ENCODE measurements at regions not wholly inside any gene's neighbourhood (a gene's known extent, or its start where the extent isn't known, plus 50 kb on each side); places are given as distances from the start of the nearest gene placed in this dataset.
"Not testable (repeated sequence)": the region's sequence is repeated elsewhere in the genome, so short reads cannot be mapped to it uniquely, and the experiment has no call there.

GRCh38 chr14:105659935-105660527 is 133.6 kb downstream of the TMEM121 start:
- no peak for DNase-seq (ENCODE audit: low read depth, low spot score)
- Histone ChIP-seq H3K27ac (no peak overlapping the region), H3K4me3 (no peak overlapping the region), H3K36me3 (ENCODE audit: insufficient read depth, low read length) (no peaks in the 10 kb centered on the region), H3K9me3 (ENCODE audit: low read depth, low read length) (no peaks in the 10 kb centered on the region), H3K9ac (ENCODE audit: insufficient read length) (no peak overlapping the region)
- TF ChIP-seq POLR2AphosphoS5 (IDR thresholded peaks at IDR 0.05; ENCODE audit: borderline replicate concordance, low read depth, low read length) (no peak), EZH2 (IDR thresholded peaks at IDR 0.05) (no peak), FOXP2 (optimal IDR thresholded peaks at IDR 0.05; ENCODE audit: control extremely low read depth, extremely low read length, insufficient read depth) (no peak)

DNA sequence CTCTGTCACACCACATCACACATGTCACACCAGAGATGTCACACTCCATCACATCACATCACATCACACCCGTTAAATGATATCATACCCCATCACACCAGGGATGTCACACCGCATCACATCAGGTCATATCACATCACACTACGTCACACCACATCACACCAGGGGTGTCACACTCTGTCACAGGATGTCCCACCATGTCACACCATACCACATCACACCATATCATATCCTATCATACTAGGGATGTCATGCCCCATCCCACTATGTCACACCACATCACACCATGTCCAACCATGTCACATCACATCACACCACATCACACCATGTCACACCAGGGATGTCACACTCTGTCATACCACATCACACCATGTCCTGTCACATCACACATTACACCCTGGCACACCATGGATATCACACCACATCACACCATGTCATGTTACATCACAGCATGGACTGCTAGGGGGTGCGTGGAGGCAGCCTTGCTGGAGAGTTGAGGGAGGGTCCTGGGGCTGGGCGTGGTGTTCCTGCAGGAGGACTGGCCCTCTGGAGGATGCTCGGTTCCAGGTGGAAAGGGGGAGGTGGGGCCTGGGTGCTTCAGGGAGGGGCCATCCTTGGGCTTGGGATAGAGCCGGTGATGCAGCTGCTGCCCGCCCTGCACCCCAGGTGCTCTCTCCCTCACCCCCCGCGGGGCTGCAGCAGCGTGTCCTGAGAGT is 134.6 kb downstream of the TMEM121 start:
- TF ChIP-seq EZH2 (IDR thresholded peaks at IDR 0.05) (no peak), POLR2AphosphoS5 (IDR thresholded peaks at IDR 0.05; ENCODE audit: borderline replicate concordance, low read depth, low read length) (no peak), FOXP2 (optimal IDR thresholded peaks at IDR 0.05; ENCODE audit: control extremely low read depth, extremely low read length, insufficient read depth) (no peak)
- Histone ChIP-seq H3K9ac (ENCODE audit: insufficient read length) (no peak overlapping the region), H3K27ac (no peak overlapping the region), H3K4me3 (no peak overlapping the region), H3K9me3 (ENCODE audit: low read depth, low read length) (no peaks in the 10 kb centered on the region), H3K36me3 (ENCODE audit: insufficient read depth, low read length) (no peaks in the 10 kb centered on the region)
- no peak for DNase-seq (ENCODE audit: low read depth, low spot score)

GRCh38 chr14:105662043-105662442 is 135.7 kb downstream of the TMEM121 start:
- DNase-seq (ENCODE audit: low read depth, low spot score); H3K36me3 ChIP-seq (ENCODE audit: insufficient read depth, low read length); H3K27ac ChIP-seq; H3K9ac ChIP-seq (ENCODE audit: insufficient read length); H3K4me3 ChIP-seq; H3K9me3 ChIP-seq (ENCODE audit: low read depth, low read length): not testable (repeated sequence)

DNA sequence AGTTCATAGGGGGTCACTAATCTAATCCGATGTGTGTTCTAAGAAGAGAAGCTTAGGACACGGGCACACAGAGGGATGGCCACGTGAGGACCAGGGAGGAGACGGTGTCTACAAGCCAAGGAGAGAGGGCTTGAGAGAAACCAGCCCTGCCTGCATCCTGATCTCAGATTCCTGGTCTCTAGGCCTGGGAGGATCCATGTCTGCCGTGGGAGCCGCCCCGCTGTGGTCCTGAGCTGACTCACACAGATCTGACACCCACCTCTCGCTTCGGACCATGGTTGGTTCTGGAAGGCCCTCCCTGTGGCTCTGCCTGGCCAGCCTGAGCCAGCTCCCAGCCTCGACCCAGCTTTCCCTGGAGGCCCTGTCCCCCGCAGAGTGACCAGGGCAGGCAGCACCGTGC is 136.2 kb downstream of the TMEM121 start:
- not testable (repeated sequence) for H3K27ac ChIP-seq; H3K9ac ChIP-seq (ENCODE audit: insufficient read length); H3K36me3 ChIP-seq (ENCODE audit: insufficient read depth, low read length); DNase-seq (ENCODE audit: low read depth, low spot score); H3K4me3 ChIP-seq; H3K9me3 ChIP-seq (ENCODE audit: low read depth, low read length)

- not testable (repeated sequence) for H3K4me3 ChIP-seq; DNase-seq (ENCODE audit: low read depth, low spot score); H3K9me3 ChIP-seq (ENCODE audit: low read depth, low read length); H3K9ac ChIP-seq (ENCODE audit: insufficient read length); H3K36me3 ChIP-seq (ENCODE audit: insufficient read depth, low read length); H3K27ac ChIP-seq
Measured at GRCh38 chr14:105663323-105663722, 136.9 kb downstream of the TMEM121 start.

DNA sequence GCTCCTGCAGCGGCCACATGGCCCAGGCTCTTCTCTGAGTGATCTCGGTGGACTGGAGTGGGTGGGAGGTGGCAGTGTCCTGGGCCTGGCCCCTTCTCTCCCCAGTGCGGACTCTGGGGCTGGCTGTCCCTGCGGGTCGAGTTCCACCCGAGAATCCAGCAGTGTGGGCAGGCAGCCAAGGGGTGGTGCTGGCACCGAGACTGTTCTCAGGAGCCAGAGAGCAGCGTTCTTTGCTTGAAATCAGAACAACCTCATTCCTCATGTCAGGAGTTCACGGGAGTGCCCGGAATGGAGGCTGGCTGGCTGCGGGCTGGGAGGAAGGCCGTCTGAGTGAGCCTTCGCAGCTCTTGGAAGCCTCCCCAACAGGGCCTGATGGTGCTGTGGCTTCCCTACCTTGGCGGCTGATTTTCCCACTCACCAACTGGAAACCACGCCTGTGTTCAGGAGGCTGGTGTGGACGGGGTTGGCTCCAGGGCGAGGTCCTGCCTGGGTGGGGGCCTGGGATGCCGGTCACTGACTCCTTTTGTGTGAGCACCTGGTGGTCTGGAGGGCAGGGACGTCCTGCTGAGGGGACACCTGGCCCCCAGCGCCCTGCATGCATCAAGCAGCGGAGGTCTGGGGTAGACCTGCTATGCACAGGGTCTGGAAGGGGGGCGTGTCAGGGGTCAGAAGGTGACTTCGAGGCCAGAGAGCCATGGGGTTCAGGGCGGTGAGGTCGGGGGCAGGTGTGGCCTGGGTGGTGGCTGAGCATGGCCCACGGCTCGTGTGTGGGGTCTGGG is 137.6 kb downstream of the TMEM121 start:
- H3K36me3 ChIP-seq (ENCODE audit: insufficient read depth, low read length); H3K27ac ChIP-seq; H3K4me3 ChIP-seq; H3K9ac ChIP-seq (ENCODE audit: insufficient read length); H3K9me3 ChIP-seq (ENCODE audit: low read depth, low read length); DNase-seq (ENCODE audit: low read depth, low spot score): not testable (repeated sequence)

GRCh38 chr14:105664691-105665090 is 138.3 kb downstream of the TMEM121 start:
- no peak overlapping the region for H3K4me3 ChIP-seq
- H3K36me3 ChIP-seq (ENCODE audit: insufficient read depth, low read length): no peaks in the 10 kb centered on the region
- no peaks in the 10 kb centered on the region for H3K9me3 ChIP-seq (ENCODE audit: low read depth, low read length)
- no peak overlapping the region for H3K27ac ChIP-seq
- no peak for DNase-seq (ENCODE audit: low read depth, low spot score)
- TF ChIP-seq POLR2AphosphoS5 (IDR thresholded peaks at IDR 0.05; ENCODE audit: borderline replicate concordance, low read depth, low read length): no peak
- no peak for TF ChIP-seq FOXP2 (optimal IDR thresholded peaks at IDR 0.05; ENCODE audit: control extremely low read depth, extremely low read length, insufficient read depth)
- no peak for TF ChIP-seq EZH2 (IDR thresholded peaks at IDR 0.05)
- no peak overlapping the region for H3K9ac ChIP-seq (ENCODE audit: insufficient read length)

DNA sequence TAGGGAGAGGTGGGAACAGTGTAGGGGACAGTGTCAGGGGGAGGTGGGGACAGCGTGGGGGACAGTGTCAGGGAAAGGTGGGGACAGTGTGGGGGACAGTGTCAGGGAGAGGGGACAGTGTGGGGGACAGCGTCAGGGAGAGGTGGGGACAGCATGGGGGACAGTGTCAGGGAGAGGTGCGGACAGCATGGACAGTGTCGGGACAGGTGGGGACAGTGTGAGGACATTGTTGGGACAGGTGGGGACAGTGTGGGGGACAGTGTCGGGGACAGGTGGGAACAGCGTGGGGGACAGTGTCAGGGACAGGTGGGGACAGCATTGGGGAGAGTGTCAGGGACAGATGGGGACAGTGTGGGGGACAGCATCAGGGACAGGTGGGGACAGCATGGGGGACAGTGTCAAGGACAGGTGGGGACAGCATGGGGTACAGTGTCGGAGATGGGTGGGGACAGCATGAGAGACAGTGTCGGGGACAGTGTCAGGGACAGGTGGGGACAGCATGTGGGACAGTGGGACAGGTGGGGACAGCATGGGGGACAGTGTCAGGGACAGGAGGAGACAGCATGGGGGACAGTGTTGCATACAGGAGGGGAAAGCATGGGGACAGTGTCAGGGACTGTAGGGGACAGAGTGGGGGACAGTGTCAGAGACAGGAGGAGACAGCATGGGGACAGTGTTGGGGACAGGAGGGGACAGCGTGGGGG is 139.0 kb downstream of the TMEM121 start:
- no peak overlapping the region for H3K27ac ChIP-seq
- H3K9me3 ChIP-seq (ENCODE audit: low read depth, low read length): no peaks in the 10 kb centered on the region
- DNase-seq (ENCODE audit: low read depth, low spot score): no peak
- H3K9ac ChIP-seq (ENCODE audit: insufficient read length): no peak overlapping the region
- no peak overlapping the region for H3K4me3 ChIP-seq
- H3K36me3 ChIP-seq (ENCODE audit: insufficient read depth, low read length): no peaks in the 10 kb centered on the region
- TF ChIP-seq FOXP2 (optimal IDR thresholded peaks at IDR 0.05; ENCODE audit: control extremely low read depth, extremely low read length, insufficient read depth): no peak
- TF ChIP-seq POLR2AphosphoS5 (IDR thresholded peaks at IDR 0.05; ENCODE audit: borderline replicate concordance, low read depth, low read length): no peak
- TF ChIP-seq EZH2 (IDR thresholded peaks at IDR 0.05): no peak

DNA sequence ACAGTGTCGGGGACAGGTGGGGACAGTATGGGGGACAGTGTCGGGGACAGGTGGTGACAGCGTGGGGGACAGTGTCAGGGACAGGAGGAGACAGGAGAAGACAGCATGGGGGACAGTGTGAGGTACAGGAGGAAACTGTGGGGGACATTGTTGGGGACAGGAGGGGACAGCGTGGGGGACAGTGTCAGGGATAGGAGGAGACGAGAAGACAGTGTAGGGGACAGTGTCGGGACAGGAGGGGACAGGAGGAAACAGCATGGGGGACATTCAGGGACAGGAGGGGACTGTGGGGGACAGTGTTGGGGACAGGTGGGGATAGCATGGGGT is 139.5 kb downstream of the TMEM121 start:
- no peak for DNase-seq (ENCODE audit: low read depth, low spot score)
- Histone ChIP-seq H3K9ac (ENCODE audit: insufficient read length) (no peak overlapping the region), H3K27ac (no peak overlapping the region), H3K9me3 (ENCODE audit: low read depth, low read length) (no peaks in the 10 kb centered on the region), H3K36me3 (ENCODE audit: insufficient read depth, low read length) (no peaks in the 10 kb centered on the region), H3K4me3 (no peak overlapping the region)
- TF ChIP-seq POLR2AphosphoS5 (IDR thresholded peaks at IDR 0.05; ENCODE audit: borderline replicate concordance, low read depth, low read length) (no peak), EZH2 (IDR thresholded peaks at IDR 0.05) (no peak), FOXP2 (optimal IDR thresholded peaks at IDR 0.05; ENCODE audit: control extremely low read depth, extremely low read length, insufficient read depth) (no peak)

Measured in SK-N-MC (cell line).